ENCODE measurements at regions not wholly inside any gene's neighbourhood (a gene's known extent, or its start where the extent isn't known, plus 50 kb on each side); places are given as distances from the start of the nearest gene placed in this dataset.
"Not testable (repeated sequence)": the region's sequence is repeated elsewhere in the genome, so short reads cannot be mapped to it uniquely, and the experiment has no call there.

DNA sequence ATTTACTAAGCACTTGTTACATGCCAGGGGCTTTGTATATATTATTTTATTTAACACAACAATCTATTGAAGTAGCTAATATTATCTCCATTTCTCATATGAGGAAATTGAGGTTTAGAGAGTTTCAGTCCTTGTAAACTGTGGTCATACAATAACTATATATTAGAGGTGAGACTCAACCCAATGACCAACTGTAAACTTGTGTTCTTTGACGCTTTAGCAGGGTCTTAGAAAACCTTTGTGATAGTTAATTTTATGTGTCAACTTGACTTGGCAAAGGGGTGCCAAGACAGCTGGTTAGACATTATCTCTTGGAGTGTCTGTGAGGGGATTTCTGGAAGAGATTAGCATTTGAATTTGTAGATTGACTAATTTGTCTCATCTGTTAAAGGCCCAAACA lies 252.4 kb upstream of the B3GALT2 start:
- DNase-seq (ENCODE audit: low read depth): no peak

DNA sequence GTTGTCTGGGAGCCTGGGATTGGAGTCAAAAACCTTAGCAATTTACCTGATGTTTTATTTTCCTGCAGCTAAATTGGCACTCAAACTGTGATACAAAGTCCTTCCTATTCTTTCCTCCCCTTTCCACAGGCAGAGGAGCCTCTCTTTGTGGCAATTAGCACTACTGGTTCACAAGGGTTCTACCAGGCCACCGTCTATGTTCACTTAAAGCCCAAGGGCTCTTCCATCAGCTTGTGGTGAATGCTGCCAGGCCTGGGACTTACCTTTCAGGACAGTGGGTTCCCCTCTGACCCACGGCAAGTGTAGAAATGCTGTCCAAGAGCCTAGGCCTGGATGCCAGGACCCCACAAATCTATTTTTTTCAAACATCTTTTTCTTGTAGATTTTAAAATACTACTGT lies 251.9 kb upstream of the B3GALT2 start:
- DNase-seq (ENCODE audit: low read depth): no peak

DNA sequence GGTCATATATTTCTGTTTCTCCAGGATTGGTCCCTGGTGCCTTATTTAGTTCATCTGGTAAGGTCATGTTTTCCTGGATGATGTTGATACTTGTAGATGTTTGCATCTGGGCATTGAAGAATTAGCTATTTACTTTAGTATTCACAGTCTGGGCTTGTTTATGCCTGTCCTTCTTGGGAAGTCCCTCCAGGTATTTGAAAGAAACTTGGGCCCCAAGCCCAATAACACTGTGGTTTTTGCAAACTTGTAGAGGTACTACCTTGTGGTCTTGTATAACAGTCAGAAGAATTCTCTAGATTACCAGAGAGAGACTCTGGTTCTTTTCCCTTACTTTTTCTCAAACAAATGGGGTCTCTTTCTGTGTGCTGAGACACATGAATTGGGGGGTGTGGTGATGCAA lies 251.4 kb upstream of the B3GALT2 start:
- DNase-seq (ENCODE audit: low read depth): no peak

DNA sequence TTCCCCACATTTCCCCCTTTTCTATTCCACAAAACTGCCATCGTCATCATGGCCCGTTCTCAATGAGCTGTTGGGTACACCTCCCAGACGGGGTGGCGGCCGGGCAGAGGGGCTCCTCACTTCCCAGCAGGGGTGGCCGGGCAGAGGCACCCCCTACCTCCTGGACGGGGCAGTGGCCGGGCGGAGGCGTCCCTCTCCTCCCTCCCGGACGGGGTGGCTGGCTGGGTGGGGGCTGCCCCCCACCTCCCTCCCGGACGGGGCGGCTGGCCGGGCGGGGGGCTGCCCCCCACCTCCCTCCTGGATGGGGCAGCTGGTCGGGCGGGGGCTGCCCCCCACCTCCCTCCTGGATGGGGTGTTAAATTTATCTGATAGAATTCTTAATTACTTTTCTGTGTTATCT lies 250.9 kb upstream of the B3GALT2 start:
- DNase-seq (ENCODE audit: low read depth): not testable (repeated sequence)

DNA sequence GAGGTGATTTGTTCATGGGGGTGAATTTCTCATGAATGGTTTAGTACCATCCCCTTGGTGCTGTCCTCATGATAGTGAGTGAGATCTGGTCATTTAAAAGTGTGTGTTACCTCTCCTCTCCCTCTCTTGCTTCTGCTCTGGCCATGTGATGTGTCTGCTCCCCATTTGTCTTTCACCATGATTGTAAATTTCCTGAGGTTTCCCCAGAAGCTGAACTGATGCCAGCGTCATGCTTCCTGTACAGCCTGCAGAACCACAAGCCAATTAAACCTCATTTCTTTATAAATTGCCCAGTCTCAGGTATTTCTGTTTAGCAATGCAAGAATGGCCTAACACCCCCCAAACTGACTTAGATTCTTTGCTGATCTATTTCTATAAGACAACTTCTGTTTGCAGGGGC lies 249.4 kb upstream of the B3GALT2 start:
- DNase-seq (ENCODE audit: low read depth): no peak

DNA sequence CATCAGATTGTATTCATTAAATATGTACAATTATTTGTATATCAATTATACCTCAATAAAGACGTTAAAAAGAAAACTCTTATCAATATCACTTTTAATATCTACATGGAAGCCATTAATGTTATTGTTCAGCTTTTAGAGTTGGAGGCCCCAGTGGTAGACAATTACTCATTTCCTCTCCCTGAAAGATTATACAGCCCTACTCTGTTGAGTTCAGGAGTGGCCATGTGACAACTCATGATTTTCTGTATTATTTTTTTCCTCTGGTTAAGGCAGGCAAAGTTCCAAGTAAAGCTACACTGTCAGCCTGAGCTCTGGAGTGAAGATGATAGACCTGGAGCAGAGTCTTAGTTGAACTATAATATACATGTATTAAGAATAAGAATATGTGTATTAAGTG lies 247.9 kb upstream of the B3GALT2 start:
- no peak for DNase-seq (ENCODE audit: low read depth)

DNA sequence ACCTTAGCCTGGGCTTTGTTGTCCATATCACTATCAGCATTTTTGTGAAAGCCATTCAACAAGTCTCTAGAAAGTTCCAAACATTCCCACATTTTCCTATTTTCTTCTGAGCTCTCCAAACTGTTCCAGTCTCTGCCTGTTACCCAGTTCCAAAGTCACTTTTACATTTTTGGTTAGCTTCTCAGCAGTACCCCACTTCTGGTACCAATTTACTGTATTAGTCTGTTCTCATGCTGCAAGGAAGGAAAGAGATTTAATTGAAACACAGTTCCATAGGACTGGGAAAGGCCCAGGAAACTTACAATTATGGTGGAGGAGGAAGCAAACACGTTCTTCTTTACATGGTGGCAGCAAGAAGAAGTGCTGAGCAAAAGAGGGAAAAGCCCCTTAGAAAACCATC lies 247.2 kb upstream of the B3GALT2 start:
- no peak for DNase-seq (ENCODE audit: low read depth)

DNA sequence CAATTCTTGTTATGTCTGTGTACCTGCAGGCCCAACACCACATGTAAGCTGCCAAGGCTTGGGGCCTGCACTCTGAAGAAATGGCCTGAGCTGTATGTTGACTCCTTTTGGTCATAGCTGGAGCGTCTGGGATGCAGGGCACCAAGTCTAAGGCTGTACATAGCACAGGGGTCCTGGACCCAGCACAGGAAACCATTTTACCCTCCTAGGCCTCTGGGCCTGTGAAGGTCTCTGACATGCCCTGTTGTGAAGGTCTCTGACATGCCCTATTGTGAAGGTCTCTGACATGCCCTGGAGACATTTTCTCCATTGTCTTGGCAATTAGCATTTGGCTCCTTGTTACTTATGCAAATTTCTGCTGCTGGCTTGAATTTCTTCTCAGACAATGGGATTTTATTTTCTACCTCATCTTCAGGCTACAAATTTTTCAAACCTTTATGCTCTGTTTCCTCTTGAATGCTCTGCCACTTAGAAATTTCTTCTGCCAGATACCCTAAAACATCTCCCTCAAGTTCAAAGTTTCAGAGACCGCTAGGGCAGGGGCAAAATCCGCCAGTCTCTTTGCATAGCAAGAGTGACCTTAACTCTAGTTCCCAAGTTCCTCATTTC lies 246.7 kb upstream of the B3GALT2 start:
- no peak for DNase-seq (ENCODE audit: low read depth)

DNA sequence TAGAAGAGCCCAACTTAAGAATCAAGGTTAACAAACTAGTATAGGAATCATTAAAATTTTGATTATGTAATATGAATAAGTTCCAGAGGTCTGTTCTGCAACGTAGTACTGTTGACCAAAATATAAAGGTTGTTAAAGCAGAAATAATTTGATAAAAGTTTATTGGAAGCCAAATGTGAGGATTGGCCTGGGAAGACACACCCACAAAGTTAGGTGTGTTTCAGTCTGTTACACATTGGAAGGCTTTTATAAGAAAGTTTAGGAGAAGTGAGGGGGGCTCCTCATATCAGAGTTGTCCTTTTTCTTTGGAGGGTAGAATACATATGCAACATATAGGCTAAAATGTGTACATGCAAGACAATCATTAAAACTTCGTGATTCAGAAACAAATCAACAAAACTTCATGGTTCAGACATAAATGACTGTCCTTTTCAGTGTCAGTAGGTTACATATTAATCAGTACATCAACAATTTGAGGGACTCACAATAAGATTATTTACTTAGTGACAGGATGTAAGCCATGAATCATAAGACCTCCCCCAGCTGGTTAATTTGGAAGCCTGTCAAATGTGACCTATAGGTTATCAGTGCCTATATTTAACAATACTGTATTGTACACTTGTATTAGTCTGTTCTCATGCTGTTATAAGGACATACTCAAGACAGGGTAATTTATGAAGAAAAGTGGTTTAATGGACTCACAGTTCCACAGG lies 245.0 kb upstream of the B3GALT2 start:
- no peak for DNase-seq (ENCODE audit: low read depth)

DNA sequence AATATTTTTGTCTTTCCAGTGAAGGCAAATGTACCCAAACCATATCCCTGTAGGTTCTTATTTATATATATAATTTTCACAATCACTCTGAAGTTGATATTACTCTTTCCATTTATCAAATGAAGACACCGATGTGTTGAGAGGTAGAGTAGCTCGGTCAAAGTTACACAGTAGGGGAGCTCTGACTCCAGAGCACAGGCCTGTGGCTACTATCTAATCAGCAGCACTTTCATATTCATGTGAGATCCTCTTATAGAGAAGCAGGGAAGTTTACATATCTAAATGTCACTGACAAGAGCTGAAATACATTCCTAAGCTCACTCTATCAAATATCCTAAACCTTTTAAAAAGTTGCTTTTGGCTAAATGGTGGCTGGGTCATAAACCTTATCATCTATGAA lies 241.1 kb upstream of the B3GALT2 start:
- DNase-seq (ENCODE audit: low read depth): no peak

DNA sequence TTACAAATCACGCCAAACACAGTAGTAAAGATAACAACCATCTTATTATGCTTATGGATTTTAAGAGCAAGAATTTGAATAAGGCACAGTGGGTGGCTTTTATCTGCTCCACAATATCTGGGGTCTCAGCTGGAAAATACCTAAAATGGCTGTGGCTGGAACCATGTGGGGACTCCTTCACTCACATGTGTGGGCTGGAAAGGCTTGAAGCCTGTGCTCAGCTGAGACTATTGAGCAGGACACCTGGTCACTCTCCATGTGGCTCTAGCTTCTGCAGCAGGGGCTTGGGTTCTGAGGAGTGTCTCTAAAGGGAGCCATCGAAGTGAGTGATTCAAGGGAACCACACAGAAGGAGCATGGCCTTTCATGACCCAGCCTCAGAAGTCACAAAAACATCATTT lies 239.6 kb upstream of the B3GALT2 start:
- DNase-seq (ENCODE audit: low read depth): no peak

DNA sequence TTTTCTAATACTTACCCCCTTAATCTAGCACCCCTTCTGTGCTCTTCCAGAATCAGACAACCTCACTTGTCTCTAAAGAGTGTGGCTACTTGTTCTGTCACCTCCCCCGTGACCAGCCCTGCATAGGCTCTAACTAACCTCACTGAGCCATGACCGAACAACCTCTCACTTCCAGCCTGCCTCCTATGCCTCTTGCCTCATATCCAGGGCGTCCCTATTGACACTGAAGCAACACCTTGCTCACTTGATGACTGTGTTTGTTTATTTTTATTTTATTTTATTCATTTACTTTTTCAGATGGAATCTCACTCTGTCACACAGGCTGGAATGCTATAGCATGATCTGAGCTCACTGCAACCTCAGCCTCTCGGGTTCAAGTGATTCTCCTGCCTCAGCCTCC lies 235.1 kb upstream of the B3GALT2 start:
- no peak for DNase-seq (ENCODE audit: low read depth)

DNA sequence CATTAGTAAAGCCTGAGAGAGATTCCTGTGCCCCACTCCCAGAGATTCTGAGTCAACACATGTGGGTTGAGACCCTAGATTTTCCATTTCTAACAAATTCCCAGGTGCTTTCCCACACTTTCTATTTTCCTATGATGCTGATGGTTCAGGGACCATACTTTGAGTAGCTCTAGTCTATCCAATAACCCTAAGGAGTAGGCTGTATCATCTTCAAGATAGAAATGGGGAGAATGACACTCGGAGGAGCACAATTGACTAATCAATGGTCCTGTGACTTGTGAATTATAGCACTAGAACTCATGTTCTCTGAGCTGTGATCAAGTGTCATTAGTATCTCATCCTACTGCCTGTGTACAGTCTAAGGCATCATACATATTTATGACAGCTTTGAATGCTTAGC lies 232.9 kb upstream of the B3GALT2 start:
- no peak for DNase-seq (ENCODE audit: low read depth)

DNA sequence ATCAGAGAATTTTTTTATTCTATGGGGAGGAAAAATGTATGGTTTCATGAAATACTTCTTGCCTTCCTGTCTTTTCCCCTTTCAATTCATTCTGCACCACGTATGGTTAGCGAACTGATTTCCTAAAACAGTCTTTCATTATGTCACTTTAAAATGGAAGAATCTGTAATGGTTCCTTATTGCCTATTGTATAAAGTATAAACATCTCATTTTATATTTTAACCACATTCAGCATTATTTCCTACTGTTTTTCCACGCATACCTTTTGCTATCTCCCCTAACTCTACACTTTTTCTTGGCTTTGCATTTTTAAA lies 232.3 kb upstream of the B3GALT2 start:
- DNase-seq (ENCODE audit: low read depth): no peak

DNA sequence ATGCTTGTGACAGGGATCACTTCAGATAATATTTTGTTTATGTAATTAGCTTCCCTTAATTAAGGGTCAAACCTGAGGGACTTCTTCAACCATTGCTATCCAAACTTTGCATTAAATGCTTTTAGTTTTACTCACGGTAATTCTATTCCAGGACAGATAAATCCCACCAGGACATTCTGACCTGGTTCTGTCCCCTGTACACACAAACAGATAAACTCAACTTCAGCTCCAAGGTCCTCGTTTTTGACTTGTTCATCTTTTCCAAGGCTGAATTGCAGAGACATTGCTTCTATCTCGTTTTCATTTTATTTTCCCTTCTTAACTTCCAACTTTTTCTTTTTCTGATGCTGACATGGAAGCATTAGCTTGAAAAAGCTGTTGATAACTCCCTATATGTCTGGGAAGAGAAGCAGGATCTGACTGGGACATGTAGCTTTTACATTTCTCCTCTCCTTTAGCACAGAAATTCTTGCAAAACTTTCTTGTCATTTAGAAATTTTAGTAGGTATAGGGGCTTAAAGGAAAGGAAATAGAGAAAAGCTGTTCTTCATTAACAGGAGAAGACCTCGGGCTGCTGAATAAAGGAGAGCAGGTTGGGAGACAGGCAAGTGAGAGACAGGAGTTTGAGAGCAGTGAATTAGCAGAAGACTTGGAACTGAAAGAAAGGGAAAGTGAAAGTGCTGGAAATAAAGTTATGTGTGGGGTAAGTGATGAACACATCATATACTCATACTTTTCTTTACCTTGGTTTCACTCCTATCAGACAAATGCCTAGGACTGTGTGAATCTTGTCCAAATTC lies 231.7 kb upstream of the B3GALT2 start:
- DNase-seq (ENCODE audit: low read depth): no peak

DNA sequence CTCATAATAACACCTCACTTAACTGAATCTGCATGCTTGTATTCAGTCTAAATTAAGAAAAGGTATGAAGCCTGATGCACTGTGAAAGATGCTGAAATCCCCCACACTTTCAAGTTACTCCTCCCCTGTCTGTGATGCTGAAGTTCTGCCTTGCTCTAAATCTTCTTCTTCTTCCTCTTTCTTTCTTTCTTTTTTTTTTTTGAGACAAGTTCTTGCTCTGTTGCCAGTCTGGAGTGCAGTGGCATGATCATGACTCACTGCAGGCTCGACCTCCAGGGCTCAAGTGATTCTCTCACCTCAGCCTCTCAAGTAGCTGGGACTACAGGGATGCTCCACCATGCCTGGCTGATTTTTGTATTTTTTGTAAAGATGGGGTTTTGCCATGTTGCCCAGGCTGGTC lies 231.0 kb upstream of the B3GALT2 start:
- no peak for DNase-seq (ENCODE audit: low read depth)

DNA sequence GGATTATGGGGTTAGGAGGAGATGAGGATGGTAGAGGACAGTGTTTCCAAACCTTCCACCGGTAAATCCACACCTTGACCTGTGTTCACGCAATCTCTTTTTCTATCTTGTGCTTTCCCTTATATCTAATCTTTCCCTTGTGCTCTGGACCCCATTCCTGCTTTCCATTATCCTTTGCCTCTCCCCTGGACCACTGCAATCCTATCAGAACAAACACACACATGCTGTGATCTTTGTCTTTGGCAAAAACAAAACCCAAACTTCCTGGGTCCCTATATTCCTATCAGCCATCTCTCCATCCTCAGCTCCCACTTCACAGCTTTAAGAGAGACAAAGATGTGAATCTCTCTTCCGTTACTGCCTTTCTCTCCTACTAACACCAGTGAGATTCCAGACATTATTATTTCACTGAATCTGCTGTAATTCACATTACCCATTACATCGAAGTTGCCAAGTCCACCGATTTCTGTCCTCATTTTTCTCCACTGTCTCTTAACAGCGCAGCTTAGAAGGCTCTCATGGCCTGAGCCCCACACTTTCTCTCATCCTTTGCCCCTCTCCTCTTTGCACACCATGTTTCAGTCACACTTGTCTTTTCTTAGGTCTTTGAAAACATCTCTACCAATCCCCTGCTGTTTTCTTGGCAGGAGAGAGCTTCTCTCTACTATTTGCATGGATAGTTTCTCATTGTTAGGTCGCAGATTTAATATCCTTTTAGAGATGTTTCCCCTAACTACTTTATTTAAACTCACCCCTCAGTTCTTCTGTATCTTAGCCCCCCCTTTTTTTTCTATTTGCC lies 230.0 kb upstream of the B3GALT2 start:
- no peak for DNase-seq (ENCODE audit: low read depth)

DNA sequence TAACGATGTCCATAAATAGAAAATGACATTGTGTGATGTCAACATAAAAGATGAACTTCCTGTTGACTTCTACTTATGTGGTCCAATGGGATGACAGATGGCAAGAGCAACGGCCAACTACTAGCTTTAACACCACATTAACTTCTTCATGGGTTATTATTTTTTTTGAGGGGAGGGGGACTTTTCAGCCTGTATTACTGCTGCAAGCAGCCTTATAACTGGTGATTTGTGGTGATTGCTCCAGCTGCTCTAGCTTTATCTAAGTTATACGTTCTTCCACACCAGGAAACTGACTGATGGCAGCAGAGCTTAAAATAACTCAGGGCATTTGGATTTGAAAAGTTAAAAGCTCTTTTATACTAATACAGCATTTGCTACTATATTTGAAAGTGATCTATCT lies 228.8 kb upstream of the B3GALT2 start:
- DNase-seq (ENCODE audit: low read depth): no peak

DNA sequence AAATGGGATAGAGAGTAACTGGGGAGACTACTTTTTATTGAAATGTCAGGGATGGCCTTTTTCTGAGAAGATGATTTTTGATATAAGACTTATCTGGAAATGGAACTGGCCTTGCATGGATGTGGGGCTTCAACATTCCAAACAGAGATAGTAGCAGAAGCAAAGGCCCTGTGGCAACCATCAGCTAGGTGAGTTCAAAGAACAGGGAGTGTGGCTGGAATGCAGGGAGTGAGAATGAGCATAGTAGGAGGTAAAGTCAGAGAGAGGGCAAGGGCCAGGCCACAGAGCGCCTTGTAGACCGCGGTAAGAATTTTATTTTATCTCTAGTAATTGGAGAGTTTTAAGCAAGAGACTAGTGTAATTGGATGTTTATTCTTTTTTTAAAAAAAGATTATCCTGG lies 227.0 kb upstream of the B3GALT2 start:
- DNase-seq (ENCODE audit: low read depth): no peak

DNA sequence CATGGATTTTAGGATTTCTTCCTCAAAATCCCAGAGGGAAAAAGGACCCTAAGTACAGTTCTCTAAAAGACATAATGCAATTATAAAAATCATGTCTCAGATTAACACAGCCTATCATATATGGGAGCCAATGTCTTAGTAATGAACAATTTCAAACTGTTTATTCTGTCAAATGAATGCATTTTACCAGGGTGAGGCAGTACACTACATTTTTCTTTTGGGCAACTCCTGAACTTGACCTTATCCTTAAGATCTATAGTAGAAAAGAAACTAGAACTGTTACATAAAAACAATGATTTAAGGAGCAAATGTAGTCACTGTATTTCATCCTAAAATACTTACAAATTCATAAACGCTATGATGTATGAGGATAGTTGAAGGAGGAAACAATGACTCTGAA lies 226.3 kb upstream of the B3GALT2 start:
- DNase-seq (ENCODE audit: low read depth): no peak

DNA sequence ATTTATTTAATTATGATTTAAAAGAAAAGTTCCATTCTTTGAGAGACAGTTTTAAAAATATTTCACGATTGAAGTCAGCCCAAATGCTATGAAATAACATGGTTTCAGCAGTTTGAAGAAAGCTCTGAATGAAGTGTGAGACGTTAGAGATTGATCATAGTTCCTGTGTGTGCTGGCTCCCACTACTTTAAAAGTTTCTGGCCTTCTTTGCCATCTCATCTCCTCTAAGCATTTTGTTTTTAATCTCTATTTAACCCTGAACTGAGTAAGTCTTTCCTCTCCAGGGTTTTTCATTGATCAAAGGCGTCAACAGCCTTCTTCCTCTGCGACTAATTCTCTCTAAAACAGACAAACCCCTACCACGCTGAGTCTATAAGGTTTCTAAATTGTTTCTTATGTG lies 225.3 kb upstream of the B3GALT2 start:
- no peak for DNase-seq (ENCODE audit: low read depth)

DNA sequence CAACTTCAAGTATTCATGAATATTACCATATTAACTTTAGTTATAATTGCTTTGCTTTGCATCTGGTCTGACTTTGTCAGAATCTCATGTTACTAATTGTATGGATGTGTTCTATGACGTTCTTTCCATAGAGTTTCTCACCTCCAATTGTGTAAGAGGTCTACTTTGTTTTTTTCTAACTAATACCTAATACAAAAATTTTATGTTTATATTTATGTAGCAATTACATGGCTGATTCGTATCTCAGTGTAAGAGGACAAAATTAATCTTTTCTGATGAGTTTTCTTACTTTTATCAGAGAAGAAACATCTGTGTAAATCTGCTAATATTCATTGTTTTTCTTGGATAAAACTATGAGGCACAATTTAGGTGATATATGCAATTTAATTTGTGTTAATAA lies 224.8 kb upstream of the B3GALT2 start:
- DNase-seq (ENCODE audit: low read depth): no peak

DNA sequence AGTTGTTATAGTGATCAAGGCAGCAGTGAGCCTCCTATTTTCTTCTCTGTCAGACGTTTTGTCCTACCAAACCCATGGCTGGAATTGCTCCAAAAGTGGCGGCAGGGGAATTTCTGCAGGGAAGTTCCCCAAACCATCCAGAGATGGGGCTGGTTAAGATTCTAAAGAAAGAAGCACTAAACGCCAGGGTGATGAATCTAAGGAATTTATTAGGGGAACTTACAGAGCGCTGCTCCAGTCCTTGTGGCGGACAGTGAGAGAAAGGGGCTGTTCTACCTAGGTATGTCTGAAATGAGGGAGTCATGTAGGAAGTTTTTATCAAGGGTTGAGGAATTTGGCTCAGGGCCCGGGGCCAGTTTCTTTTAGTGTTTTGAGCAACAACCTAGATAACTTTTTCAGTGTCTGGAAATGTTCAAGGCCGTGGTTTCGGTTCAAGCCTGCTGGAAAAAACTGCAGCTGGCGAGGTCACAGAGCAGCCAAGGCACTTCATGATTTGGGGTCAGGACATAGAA lies 222.4 kb upstream of the B3GALT2 start:
- DNase-seq (ENCODE audit: low read depth): no peak
